ENCODE measurements at regions not wholly inside any gene's neighbourhood (a gene's known extent, or its start where the extent isn't known, plus 50 kb on each side); places are given as distances from the start of the nearest gene placed in this dataset.

DNA sequence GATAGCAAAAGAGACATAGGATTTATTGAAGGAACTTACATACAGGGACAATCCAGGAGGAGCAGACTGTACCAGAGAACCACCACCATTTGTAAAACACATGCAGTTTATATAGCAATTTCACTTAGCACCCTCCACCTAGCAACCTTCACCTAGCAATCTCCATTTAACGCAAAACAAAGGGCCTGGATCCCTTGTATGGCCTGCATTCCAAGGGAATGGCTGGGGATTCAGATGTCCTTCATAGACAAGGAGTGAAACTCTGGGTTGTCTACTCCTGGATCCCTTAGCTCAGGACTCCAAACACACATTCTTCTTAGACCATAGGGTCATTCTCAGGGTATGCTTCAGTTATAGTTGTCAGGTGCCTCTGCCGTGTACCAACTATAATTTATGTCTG, 1324.9 kb downstream of the HACE1 start:
- TF ChIP-seq, protein P1, sequence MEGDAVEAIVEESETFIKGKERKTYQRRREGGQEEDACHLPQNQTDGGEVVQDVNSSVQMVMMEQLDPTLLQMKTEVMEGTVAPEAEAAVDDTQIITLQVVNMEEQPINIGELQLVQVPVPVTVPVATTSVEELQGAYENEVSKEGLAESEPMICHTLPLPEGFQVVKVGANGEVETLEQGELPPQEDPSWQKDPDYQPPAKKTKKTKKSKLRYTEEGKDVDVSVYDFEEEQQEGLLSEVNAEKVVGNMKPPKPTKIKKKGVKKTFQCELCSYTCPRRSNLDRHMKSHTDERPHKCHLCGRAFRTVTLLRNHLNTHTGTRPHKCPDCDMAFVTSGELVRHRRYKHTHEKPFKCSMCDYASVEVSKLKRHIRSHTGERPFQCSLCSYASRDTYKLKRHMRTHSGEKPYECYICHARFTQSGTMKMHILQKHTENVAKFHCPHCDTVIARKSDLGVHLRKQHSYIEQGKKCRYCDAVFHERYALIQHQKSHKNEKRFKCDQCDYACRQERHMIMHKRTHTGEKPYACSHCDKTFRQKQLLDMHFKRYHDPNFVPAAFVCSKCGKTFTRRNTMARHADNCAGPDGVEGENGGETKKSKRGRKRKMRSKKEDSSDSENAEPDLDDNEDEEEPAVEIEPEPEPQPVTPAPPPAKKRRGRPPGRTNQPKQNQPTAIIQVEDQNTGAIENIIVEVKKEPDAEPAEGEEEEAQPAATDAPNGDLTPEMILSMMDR (IDR thresholded peaks at IDR 0.05): no peak
- no peak for TF ChIP-seq POLR2A (IDR thresholded peaks at IDR 0.05)
